ENCODE measurements at regions not wholly inside any gene's neighbourhood (a gene's known extent, or its start where the extent isn't known, plus 50 kb on each side); places are given as distances from the start of the nearest gene placed in this dataset.

DNA sequence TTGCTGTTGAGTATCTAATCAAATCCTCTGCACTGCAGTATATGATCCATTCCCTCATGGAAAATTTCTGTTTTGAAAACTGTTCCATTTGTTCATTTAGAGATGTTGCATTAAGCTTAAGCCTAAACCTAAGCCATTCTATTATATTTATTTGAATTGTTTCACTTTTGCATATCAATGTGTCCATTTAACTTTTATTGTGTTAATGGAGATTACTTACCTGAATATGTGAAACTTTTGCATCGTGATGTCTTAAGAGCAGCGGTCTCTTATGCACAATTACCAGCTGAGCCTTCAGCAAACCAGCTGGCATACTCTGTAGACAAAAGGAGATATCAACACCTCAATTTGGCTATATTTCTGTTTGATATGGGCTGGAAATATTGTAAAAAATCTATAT lies 922.5 kb upstream of the FBXO33 start:
- TF ChIP-seq, protein P1, sequence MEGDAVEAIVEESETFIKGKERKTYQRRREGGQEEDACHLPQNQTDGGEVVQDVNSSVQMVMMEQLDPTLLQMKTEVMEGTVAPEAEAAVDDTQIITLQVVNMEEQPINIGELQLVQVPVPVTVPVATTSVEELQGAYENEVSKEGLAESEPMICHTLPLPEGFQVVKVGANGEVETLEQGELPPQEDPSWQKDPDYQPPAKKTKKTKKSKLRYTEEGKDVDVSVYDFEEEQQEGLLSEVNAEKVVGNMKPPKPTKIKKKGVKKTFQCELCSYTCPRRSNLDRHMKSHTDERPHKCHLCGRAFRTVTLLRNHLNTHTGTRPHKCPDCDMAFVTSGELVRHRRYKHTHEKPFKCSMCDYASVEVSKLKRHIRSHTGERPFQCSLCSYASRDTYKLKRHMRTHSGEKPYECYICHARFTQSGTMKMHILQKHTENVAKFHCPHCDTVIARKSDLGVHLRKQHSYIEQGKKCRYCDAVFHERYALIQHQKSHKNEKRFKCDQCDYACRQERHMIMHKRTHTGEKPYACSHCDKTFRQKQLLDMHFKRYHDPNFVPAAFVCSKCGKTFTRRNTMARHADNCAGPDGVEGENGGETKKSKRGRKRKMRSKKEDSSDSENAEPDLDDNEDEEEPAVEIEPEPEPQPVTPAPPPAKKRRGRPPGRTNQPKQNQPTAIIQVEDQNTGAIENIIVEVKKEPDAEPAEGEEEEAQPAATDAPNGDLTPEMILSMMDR (conservative IDR thresholded peaks at IDR 0.05 in 1 of 2, IDR thresholded peaks at IDR 0.05 in 1 of 2; ENCODE audit: low read depth in 1 of 2, low read length in 2 of 2): no peak
- TF ChIP-seq EZH2 (IDR thresholded peaks at IDR 0.05; ENCODE audit: low read length, missing control alignments): no peak

Measured in fibroblast of lung (primary cell).